ENCODE measurements at regions not wholly inside any gene's neighbourhood (a gene's known extent, or its start where the extent isn't known, plus 50 kb on each side); places are given as distances from the start of the nearest gene placed in this dataset.

GRCh38 chr12:39081910-39082309 is 176.5 kb upstream of the CPNE8 start:
- H3K9me3 ChIP-seq = no peaks in the 10 kb centered on the region
- no peak for DNase-seq
- no peak overlapping the region for H3K27ac ChIP-seq
- H3K36me3 ChIP-seq = no peaks in the 10 kb centered on the region
- TF ChIP-seq CTCF (IDR thresholded peaks at IDR 0.05) = no peak
- no peak for ATAC-seq
- intact Hi-C loops (cut with DNase I) = no loop called here
- H3K27me3 ChIP-seq = no peaks in the 10 kb centered on the region
- H3K4me3 ChIP-seq = no peak overlapping the region
- H3K4me1 ChIP-seq = no peaks in the 10 kb centered on the region

- H3K27me3 ChIP-seq = no peaks in the 10 kb centered on the region
- ATAC-seq (no peak), DNase-seq (no peak)
- H3K27ac ChIP-seq = no peak overlapping the region
- no peaks in the 10 kb centered on the region for H3K9me3 ChIP-seq
- intact Hi-C loops (cut with DNase I) = loop anchor here (10.0 kb wide), 1 partner anchor 442 kb away; no protein-coding TSS in a partner anchor
- no peaks in the 10 kb centered on the region for H3K36me3 ChIP-seq
- no peaks in the 10 kb centered on the region for H3K4me1 ChIP-seq
- H3K4me3 ChIP-seq = no peak overlapping the region
- TF ChIP-seq CTCF (IDR thresholded peaks at IDR 0.05) = no peak
Observed at GRCh38 chr12:39077226-39077625, 171.8 kb upstream of the CPNE8 start.

GRCh38 chr12:39074063-39074462 is 168.7 kb upstream of the CPNE8 start:
- Histone ChIP-seq H3K36me3 (no peaks in the 10 kb centered on the region), H3K4me1 (no peaks in the 10 kb centered on the region), H3K27ac (no peak overlapping the region), H3K4me3 (no peak overlapping the region), H3K27me3 (no peaks in the 10 kb centered on the region), H3K9me3 (no peaks in the 10 kb centered on the region)
- TF ChIP-seq CTCF (IDR thresholded peaks at IDR 0.05) = no peak
- DNase-seq (no peak), ATAC-seq (no peak)
- intact Hi-C loops (cut with DNase I) = loop anchor here (10.0 kb wide), 1 partner anchor 439 kb away; no protein-coding TSS in a partner anchor

- no peak for TF ChIP-seq CTCF (IDR thresholded peaks at IDR 0.05)
- no peaks in the 10 kb centered on the region for H3K9me3 ChIP-seq
- no peaks in the 10 kb centered on the region for H3K27me3 ChIP-seq
- no peak overlapping the region for H3K27ac ChIP-seq
- H3K36me3 ChIP-seq = no peaks in the 10 kb centered on the region
- DNase-seq (no peak), ATAC-seq (no peak)
- no peaks in the 10 kb centered on the region for H3K4me1 ChIP-seq
- H3K4me3 ChIP-seq = no peak overlapping the region
- intact Hi-C loops (cut with DNase I) = loop anchor here (10.0 kb wide), 1 partner anchor 438 kb away; no protein-coding TSS in a partner anchor
Observed at GRCh38 chr12:39072658-39073057, 167.3 kb upstream of the CPNE8 start.

GRCh38 chr12:39071611-39072010 is 166.2 kb upstream of the CPNE8 start:
- Histone ChIP-seq H3K4me1 (no peaks in the 10 kb centered on the region), H3K27me3 (no peaks in the 10 kb centered on the region), H3K4me3 (no peak overlapping the region), H3K36me3 (no peaks in the 10 kb centered on the region), H3K27ac (no peak overlapping the region), H3K9me3 (no peaks in the 10 kb centered on the region)
- no peak for DNase-seq
- TF ChIP-seq CTCF (IDR thresholded peaks at IDR 0.05) = no peak
- no peak for ATAC-seq
- intact Hi-C loops (cut with DNase I) = loop anchor here (10.0 kb wide), 1 partner anchor 437 kb away; no protein-coding TSS in a partner anchor

- intact Hi-C loops (cut with DNase I) = loop anchor here (10.0 kb wide), 1 partner anchor 436 kb away; no protein-coding TSS in a partner anchor
- DNase-seq (no peak), ATAC-seq (no peak)
- H3K9me3 ChIP-seq = no peaks in the 10 kb centered on the region
- no peak overlapping the region for H3K4me3 ChIP-seq
- H3K36me3 ChIP-seq = no peaks in the 10 kb centered on the region
- H3K4me1 ChIP-seq = no peaks in the 10 kb centered on the region
- no peaks in the 10 kb centered on the region for H3K27me3 ChIP-seq
- TF ChIP-seq CTCF (IDR thresholded peaks at IDR 0.05) = no peak
- no peak overlapping the region for H3K27ac ChIP-seq
Observed at GRCh38 chr12:39070775-39071174, 165.4 kb upstream of the CPNE8 start.
